RPMI7951 (cell line): ENCODE measurements at regions not wholly inside any gene's neighbourhood (a gene's known extent, or its start where the extent isn't known, plus 50 kb on each side); places are given as distances from the start of the nearest gene placed in this dataset.
A peak's percentile ranks its signal among the peaks of the same experiment; 100 is the strongest.
"Not testable (repeated sequence)": the region's sequence is repeated elsewhere in the genome, so short reads cannot be mapped to it uniquely, and the experiment has no call there.

ENCODE experiments used
- DNase-seq: peaks from one replicate; pipeline ENCODE4 v3.0.0-alpha.2; 2012; ENCODE audit warnings: low read depth

DNA sequence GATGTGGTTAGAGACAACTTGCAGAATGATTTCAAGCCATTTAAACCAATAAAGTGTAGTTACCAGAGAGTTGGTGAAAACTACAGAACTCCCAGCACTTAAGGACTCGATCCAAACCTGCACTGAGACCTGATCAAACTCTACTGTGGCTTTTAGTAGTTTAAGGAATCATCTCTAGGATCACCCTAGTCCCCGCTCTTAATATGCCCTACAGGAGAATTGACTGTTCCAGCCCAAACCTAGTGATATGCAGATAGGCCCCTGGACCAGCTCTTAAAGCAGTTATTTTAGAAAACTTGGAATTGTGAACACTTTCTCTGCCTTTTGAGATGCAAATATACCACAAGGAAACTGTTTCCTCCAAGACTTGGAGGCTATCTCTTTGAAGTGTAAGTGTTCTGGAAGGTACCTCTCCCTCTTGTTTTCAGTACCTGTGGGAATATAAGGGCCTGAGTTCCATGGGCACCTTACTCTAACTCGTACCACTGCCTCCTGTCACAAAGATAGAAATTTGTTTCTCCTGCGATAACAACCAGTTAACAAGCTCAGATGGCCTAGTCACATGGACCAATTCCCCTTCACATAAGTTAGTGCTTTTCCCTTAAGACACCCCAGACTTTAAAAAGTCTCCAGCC is 1367.2 kb upstream of the SLC39A10 start:
- DNase-seq: no peak

- not testable (repeated sequence) for DNase-seq
These were observed 1380.4 kb upstream of the SLC39A10 start for GRCh38 chr2:194276667-194277066.

GRCh38 chr2:194271293-194271961 is 1385.6 kb upstream of the SLC39A10 start:
- DNase-seq: no peak

- DNase-seq: no peak
These were observed 1386.4 kb upstream of the SLC39A10 start for GRCh38 chr2:194270648-194271047.

DNA sequence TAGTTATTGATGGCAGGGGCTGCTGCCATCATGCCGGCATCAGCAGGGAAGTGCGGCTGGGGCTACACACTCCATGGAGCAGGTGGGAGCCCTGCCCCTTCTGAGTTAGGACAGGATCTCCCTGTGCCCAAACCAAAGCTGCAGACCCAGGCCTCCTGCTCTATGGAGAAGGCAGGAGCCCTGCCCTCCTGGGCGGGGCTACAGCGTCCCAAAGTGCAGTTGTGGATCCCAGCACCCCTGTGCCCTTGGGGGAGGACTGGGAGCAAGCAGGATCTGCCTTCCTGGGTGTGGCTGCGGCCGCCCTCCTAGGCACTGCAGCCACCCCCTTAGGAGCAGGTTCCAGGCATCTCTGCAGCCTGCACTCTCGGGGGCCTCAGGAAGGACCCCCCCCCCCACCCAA is 1392.4 kb upstream of the SLC39A10 start:
- DNase-seq: no peak

- DNase-seq: no peak
These were observed 1396.8 kb upstream of the SLC39A10 start for GRCh38 chr2:194260185-194260584.

DNA sequence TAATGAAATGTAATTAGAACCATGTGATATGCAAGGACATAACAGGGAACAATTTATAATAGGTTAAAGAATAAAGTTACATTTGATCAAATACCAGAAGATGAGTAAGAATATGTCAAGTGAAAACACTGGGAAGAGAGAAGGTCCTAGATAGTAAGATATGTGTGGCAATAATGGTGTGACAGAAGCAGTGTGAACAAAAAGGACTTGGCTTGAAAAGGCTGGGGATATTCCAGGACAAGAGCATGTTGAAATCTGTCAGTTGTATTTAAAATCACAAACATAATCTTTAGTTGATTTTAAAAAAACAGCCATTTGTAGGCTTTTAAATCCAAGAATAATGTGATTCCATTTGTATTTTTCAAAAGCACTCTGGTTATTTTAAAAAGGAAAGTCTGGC is 1399.9 kb upstream of the SLC39A10 start:
- DNase-seq: no peak

- DNase-seq: no peak
These were observed 1403.3 kb upstream of the SLC39A10 start for GRCh38 chr2:194253528-194254259.

DNA sequence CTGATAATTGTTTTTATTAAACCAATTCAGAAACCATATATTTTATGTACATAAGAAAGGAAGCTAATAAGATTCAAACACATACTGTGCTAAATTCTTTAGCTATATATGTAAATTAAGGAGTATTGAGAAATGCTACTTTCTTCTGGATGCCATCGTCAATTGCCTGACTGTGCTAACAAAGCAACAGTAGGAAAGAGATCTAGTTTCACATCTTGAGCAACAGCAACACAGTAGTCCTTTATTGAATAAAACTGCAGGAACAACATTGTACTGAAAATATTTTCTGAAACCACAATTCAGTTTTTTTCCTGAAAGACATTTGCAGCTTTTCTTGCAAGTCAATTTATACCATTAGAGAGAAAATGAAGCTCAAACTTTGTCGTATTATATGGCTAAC is 1404.9 kb upstream of the SLC39A10 start:
- DNase-seq: no peak

- DNase-seq: no peak
These were observed 1424.4 kb upstream of the SLC39A10 start for GRCh38 chr2:194232600-194232999.

- no peak for DNase-seq
These were observed 1433.8 kb upstream of the SLC39A10 start for GRCh38 chr2:194223218-194223617.

GRCh38 chr2:194214192-194214591 is 1442.8 kb upstream of the SLC39A10 start:
- no peak for DNase-seq

- no peak for DNase-seq
These were observed 1451.3 kb upstream of the SLC39A10 start for GRCh38 chr2:194205568-194206227.

DNA sequence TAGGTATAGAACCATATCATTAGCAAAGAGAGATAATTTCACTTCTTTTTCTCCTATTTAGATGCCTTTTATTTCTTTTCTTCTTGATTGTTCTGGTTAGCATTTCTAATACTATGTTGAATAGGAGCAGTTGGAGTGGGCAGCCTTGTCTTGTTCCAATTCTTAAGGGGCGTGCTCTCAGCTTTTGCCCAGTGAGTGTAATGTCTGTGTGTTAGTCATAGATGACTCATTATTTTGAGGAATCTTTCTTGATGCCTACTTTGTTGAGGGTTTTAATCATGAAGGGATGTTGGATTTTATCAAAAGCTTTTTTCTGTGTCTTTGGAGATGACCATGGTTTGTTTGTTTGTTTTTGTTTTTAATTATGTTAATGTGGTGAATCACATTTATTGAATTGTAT is 1453.1 kb upstream of the SLC39A10 start:
- DNase-seq: peak; percentile 49

GRCh38 chr2:194182888-194183287 is 1474.1 kb upstream of the SLC39A10 start:
- no peak for DNase-seq

DNA sequence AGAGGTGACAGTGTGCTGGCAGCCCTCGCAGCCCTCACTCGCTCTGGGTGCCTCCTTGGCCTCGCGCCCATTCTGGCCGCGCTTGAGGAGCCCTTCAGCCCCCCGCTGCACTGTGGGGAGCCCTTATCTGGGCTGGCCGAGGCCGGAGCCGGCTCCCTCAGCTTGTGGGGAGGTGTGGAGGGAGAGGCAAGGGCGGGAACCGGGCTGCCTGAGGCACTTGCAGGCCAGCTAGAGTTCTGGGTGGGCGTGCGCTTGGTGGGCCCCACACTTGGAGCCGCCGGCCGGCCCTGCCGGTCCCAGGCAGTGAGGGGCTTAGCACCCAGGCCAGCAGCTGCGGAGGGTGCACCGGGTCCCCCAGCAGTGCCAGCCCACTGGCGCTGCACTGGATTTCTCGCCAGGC is 1480.9 kb upstream of the SLC39A10 start:
- no peak for DNase-seq

DNA sequence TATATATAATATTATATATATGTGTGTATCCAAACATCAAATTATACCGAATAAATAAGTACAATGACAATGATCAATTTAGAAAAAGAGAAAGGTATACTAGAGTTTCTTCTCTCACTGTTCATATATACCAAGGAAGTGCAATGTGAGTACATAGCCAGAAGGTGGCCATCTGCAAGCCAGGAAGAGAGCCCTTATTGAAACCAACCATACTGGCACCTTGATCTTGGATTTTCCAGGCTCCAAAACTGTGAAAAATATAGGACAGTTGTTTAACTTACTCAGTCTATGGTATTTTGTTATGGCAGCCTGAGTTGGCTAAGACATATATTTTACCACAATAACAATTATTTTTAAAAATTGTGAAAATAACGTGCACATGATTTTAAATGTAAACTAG is 1490.2 kb upstream of the SLC39A10 start:
- DNase-seq: peak; percentile 24

DNA sequence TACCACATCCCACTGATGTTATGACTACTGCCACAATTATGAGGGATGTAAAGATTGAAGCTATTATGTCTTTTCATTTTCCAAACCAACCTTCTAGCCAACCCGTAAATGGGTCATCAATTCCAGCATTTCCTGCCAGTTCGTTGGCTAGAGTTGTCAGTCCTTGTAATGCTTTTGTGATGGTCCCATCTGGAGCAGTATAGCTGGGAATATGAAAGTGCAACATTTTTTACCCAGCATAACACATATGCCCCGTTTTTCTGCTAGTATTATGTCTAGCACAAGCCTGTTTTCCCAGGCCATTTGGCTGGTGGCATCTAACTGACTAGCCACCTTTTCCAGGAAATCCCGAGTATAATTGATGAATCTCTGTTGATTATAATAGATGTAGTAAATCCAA is 1501.6 kb upstream of the SLC39A10 start:
- DNase-seq: no peak

GRCh38 chr2:194151231-194151630 is 1505.8 kb upstream of the SLC39A10 start:
- DNase-seq: no peak

GRCh38 chr2:194135463-194135862 is 1521.6 kb upstream of the SLC39A10 start:
- DNase-seq: no peak

- DNase-seq: no peak
These were observed 1528.2 kb upstream of the SLC39A10 start for GRCh38 chr2:194128810-194129209.

DNA sequence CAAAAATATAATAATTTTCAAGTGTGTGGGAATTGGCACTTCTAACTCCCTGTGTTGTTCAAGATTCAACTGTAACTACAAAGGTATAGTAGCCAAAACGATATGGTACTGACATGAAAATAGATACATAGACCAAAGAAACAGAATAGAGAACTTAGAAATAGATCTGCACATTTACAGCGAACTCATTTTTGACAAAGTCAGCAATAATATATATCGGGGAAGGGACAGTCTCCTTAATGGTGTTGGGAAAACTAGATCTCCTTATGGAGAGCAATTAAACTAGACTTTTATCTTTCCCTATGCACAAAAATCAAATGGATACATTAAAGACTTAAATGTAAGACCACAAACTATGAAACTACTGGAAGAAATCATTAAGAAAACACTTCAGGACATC is 1530.6 kb upstream of the SLC39A10 start:
- DNase-seq: no peak

DNA sequence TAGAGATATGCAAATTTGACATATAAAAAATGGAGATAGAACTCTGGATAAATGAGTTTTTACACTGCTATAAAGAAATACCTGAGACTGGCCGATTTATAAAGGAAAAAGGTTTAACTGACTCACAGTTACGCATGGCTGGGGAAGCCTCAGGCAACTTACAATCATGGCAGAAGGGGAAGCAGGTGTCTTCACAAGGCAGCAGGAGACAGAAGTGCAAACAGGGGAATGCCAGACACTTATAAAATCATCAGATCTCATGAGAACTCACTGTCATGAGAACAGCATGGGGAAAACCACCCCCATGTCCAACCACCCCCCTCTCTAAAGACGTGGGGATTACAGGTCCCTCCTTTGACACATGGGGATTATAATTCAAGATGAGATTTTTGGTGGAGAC is 1540.2 kb upstream of the SLC39A10 start:
- DNase-seq: no peak
